GM06990 (cell line): ENCODE measurements at regions not wholly inside any gene's neighbourhood (a gene's known extent, or its start where the extent isn't known, plus 50 kb on each side); places are given as distances from the start of the nearest gene placed in this dataset.
"Not testable (repeated sequence)": the region's sequence is repeated elsewhere in the genome, so short reads cannot be mapped to it uniquely, and the experiment has no call there.

Experiments used
- DNase-seq: peaks from one replicate; pipeline ENCODE4 v3.0.0-alpha.2; 2011; ENCODE audit not compliant: insufficient read length; ENCODE audit errors: extremely low read depth
- H3K27me3 ChIP-seq: replicated peaks from 2 replicates; pipeline ENCODE4 v1.6.0; 2011; ENCODE audit warnings: low read length; ENCODE audit not compliant: control insufficient read depth, insufficient read depth
- H3K36me3 ChIP-seq: 2 replicates; pipeline ENCODE4 v1.5.1; 2011; ENCODE audit warnings: low read length; ENCODE audit not compliant: control insufficient read depth, insufficient read depth
- H3K4me3 ChIP-seq: replicated peaks from 2 replicates; pipeline ENCODE4 v1.5.1; 2011; ENCODE audit warnings: low read depth, mild to moderate bottlenecking, control low read depth, low read length
- TF ChIP-seq, protein P1 (sequence below): IDR thresholded peaks from 2 replicates; pipeline ENCODE4 v1.5.1; 2011; ENCODE audit warnings: low read length, control low read depth, mild to moderate bottlenecking, inconsistent platforms; ENCODE audit not compliant: insufficient read depth, poor library complexity, severe bottlenecking

GRCh38 chr9:96149533-96150280 lies 152.3 kb downstream of the HSD17B3 start:
- H3K36me3 ChIP-seq, result no peaks in the 10 kb centered on the region
- DNase-seq, result no peak
- TF ChIP-seq, protein P1, sequence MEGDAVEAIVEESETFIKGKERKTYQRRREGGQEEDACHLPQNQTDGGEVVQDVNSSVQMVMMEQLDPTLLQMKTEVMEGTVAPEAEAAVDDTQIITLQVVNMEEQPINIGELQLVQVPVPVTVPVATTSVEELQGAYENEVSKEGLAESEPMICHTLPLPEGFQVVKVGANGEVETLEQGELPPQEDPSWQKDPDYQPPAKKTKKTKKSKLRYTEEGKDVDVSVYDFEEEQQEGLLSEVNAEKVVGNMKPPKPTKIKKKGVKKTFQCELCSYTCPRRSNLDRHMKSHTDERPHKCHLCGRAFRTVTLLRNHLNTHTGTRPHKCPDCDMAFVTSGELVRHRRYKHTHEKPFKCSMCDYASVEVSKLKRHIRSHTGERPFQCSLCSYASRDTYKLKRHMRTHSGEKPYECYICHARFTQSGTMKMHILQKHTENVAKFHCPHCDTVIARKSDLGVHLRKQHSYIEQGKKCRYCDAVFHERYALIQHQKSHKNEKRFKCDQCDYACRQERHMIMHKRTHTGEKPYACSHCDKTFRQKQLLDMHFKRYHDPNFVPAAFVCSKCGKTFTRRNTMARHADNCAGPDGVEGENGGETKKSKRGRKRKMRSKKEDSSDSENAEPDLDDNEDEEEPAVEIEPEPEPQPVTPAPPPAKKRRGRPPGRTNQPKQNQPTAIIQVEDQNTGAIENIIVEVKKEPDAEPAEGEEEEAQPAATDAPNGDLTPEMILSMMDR, result no peak
- no peaks in the 10 kb centered on the region; the same call in 1 of the 2 replicates for H3K27me3 ChIP-seq
- H3K4me3 ChIP-seq, result peak overlapping the region; percentile 26

GRCh38 chr9:96148634-96149532 lies 153.1 kb downstream of the HSD17B3 start:
- Histone ChIP-seq H3K36me3 (no peaks in the 10 kb centered on the region), H3K27me3 (no peaks in the 10 kb centered on the region; the same call in none of the 2 replicates)
- DNase-seq, result no peak

DNA sequence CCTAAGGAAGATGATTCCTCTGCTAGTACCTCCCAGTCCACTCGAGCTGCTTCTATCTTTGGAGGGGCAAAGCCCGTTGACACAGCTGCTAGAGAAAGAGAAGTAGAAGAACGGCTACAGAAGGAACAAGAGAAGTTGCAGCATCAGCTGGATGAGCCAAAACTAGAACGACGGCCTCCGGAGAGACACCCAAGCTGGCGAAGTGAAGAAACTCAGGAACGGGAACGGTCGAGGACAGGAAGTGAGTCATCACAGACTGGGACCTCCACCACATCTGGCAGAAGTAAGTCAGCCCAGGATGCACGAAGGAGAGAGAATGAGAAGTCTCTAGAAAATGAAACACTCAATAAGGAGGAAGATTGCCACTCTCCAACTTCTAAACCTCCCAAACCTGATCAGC lies 154.9 kb downstream of the HSD17B3 start:
- not testable (repeated sequence) for DNase-seq, H3K27me3 ChIP-seq, H3K36me3 ChIP-seq, H3K4me3 ChIP-seq

More at GRCh38 chr9:96148634-96149532, 153.1 kb downstream of the HSD17B3 start:
- no peak overlapping the region for H3K4me3 ChIP-seq
- TF ChIP-seq, protein P1, result no peak

DNA sequence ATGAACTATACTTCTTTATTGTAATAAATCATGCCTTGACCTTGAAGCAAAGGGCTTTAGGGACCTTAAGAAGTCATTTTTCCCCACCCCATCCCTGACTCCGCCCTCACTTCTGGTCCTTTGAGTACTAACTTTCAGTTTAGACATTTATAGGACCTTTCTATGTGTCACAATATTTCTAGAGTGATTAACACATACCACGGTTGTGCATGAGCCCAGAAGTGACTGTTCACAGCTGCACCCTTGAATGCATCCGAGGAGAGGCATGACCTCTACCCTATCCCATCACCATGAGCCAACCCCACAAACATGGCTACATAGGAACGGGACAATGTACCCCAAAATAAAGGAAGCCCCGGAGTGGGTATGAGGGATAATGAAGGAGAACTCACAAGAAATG lies 160.3 kb downstream of the HSD17B3 start:
- H3K27me3 ChIP-seq, result no peaks in the 10 kb centered on the region; the same call in 1 of the 2 replicates
- no peak for DNase-seq
- TF ChIP-seq, protein P1, result no peak
- H3K36me3 ChIP-seq, result no peaks in the 10 kb centered on the region
- H3K4me3 ChIP-seq, result no peak overlapping the region

GRCh38 chr9:96141128-96141474 lies 160.9 kb downstream of the HSD17B3 start:
- H3K27me3 ChIP-seq, result no peaks in the 10 kb centered on the region; the same call in 1 of the 2 replicates
- no peaks in the 10 kb centered on the region for H3K36me3 ChIP-seq
- no peak for DNase-seq
- TF ChIP-seq, protein P1, result no peak
- no peak overlapping the region for H3K4me3 ChIP-seq
